SKM-1 (cell line): ENCODE measurements at regions not wholly inside any gene's neighbourhood (a gene's known extent, or its start where the extent isn't known, plus 50 kb on each side); places are given as distances from the start of the nearest gene placed in this dataset.
"Not testable (repeated sequence)": the region's sequence is repeated elsewhere in the genome, so short reads cannot be mapped to it uniquely, and the experiment has no call there.

Experiments
- DNase-seq: peaks from one replicate; lab custom pipeline; 2025; ENCODE audit not compliant: unreplicated experiment; lab: John Stamatoyannopoulos, UW

DNA sequence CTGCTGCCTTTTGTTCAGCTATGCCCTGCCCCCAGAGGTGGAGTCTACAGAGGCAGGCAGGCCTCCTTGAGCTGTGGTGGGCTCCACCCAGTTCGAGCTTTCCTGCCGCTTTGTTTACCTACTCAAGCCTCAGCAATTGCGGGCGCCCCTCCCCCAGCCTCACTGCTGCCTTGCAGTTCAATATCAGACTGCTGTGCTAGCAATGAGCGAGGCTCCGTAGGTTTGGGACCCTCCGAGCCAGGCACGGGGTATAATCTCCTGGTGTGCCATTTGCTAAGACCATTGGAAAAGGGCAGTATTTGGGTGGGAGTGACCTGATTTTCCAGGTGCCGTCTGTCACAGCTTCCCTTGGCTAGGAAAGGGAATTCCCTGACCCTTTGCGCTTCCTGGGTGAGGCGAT lies 51.9 kb downstream of the DIPK2A start:
- not testable (repeated sequence) for DNase-seq

GRCh38 chr3:144028798-144029411 lies 57.3 kb downstream of the DIPK2A start:
- DNase-seq = peak; percentile 51

DNA sequence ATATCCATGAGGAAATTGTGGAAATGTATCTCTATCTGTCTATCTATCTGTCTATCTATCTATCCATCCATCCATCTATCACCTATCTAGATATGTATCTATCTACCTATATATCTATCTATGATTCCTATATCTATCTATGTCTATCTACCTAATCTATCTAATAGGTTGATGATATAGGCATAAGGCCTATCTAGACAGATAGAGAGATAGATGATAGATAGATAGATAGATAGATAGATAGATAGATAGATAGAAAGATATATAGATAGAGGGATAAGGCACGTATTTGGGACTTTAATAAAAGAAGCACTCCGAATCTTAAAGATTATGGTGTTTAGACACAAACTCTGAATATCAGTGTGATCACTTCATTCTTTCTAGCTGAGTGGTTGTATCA lies 58.1 kb downstream of the DIPK2A start:
- DNase-seq = no peak

DNA sequence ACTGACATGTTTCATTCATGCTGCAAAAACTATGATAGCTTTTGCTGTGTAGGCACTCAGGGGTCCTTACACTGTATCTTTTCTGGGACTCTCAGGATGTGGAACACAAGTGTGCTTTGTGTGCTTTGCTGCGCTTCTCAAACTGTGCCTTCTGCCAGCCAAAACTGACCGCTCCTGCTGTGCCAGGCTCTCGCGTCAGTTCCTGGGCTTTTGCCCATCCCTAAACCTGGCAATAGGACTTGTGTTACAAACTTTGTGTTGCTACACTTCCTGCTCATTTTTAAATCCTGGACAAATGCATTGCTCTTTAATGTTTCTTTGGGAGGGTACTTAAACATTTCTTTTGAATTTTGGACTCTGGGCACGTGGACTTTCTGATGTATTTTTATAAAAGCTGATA lies 60.3 kb downstream of the DIPK2A start:
- DNase-seq = no peak

GRCh38 chr3:144032531-144033239 lies 61.1 kb downstream of the DIPK2A start:
- DNase-seq = no peak

DNA sequence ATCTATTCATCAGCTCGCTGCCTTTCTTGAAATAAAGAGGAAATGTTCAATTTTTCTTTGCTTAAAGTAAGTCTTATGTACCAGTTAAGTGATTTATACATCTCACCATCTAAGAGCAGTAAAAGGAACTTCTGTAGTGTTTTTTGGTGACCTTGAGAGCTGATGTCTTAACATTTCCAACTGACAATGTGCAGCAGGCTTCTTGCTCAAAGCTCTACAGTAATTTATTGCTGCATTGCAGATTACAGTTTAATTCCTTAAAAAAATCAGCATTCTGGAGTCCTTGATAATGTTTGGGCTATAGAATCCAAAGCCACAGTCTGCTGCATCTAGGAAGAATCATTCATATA lies 61.6 kb downstream of the DIPK2A start:
- no peak for DNase-seq

DNA sequence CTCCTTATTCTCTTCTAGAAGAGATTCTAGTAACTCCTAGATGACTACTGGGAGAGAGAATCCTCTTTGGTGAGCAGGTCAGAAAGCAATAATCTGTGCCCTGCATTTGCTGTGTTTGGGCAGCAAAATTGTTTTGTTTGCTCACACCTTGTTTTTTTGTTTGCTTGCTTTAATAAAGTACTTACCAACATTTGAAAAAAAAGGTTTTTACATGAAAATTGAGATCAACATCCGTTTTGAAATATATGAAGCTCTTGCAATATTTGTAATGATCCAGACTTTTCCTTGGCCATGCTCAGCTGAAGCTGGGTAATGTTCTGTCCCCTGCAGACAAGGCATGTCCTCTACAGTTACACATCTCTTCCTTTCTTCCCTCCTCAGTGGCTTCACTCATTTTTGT lies 62.2 kb downstream of the DIPK2A start:
- DNase-seq = no peak

DNA sequence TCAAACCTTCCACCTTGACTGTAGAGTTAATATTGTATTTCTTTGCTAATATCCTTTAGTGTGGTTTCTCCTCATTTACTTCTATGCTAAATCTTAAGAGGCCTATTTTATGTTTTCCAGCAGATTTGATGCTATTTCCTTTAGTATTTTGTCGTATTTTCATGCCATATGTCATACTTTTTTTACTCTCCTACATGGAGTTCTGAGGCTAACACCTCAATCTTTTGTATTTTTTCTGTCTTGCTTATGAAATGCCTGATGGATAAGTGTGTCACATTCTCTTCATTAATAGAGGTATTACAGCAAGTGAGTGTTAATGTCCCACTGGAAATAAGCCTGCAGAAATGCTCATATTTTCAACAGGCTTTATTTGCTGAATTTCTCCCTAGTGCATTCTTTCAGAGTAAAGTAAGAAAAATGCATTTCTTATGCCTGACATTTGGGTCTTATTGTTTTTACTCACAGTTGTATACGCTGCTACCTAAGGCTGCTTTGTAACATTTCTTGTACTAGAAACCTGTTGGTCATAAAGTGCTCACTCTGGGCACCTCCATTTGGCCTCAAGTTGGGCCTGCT lies 63.2 kb downstream of the DIPK2A start:
- DNase-seq = no peak

- no peak for DNase-seq
Measured at GRCh38 chr3:144036498-144036897, 64.9 kb downstream of the DIPK2A start.

DNA sequence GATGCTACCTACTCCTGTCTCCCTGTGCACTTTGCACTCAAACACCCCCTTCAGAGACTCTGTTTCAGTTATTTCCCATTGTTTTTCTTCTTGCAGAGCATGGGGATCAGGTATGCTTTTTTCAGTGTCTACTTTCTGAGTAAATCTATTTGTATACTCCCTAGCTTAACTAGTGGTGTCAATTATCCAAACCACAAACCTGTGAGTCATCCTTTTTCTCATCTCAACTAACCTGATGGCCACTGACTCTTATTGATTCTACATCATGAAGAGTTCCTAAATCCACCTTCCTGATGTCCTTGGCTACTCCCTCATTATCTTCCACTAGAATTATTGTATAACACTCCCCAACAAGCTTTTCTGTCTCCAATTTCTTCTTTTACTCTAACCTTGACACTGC lies 68.0 kb downstream of the DIPK2A start:
- DNase-seq = no peak

GRCh38 chr3:144041960-144042556 lies 70.4 kb downstream of the DIPK2A start:
- no peak for DNase-seq

- DNase-seq = no peak
Measured at GRCh38 chr3:144045766-144046165, 74.1 kb downstream of the DIPK2A start.

- no peak for DNase-seq
Measured at GRCh38 chr3:144049374-144049773, 77.8 kb downstream of the DIPK2A start.

DNA sequence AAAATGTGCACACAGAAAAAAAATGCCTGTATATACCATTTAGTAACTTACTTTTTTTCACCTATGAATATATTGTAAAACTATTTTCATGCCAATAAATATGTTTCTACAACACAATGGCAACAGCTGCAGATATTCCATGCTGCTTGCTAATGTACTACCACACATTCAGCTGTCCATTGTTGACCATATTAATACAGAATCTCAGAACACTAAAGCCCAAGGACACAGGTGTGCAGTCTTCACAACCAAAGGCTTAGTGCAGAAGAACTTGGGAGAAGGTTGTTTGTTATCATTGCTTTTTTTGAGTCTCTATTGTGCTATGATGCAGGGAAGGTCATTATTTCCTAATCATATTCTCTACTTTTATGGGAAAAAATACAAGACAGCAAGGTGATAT lies 79.6 kb downstream of the DIPK2A start:
- no peak for DNase-seq

DNA sequence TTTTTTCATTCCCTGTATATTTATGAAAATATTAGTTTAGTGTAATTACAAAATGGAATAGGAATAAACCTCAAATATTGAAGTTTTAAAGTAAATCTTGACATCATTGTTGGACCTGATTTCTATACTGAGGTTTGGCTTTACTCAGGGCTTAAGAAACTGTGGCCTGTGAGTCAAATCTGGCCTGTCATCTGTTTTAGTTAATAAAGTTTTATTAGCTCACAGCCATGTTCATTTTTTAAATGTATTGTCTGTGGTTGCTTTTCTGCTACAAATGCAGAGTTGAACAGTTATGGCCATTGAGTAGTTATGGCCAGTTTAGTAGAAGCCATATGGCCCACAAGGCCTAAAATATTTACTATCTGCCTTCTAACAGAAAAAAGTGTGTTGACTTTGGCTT lies 80.7 kb downstream of the DIPK2A start:
- DNase-seq = no peak

DNA sequence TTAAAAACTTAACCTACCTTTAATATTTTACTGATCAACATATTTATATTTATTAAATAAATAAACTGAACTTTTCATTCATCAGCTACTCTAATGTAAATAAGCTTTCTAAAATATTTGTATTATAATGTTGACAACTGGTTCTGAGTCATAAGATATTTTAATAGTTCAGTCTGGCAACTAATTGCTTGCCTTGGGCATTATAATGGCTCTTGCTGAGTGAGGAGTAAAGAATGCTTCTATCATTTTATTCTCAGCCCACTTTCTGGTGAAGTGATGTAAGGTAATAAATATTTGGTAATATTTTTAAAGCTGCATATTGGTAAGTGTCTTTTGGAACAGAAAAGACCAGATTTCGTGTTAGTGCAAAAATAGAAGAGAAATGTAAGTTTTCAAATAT lies 81.5 kb downstream of the DIPK2A start:
- no peak for DNase-seq

GRCh38 chr3:144054766-144055165 lies 83.1 kb downstream of the DIPK2A start:
- no peak for DNase-seq

DNA sequence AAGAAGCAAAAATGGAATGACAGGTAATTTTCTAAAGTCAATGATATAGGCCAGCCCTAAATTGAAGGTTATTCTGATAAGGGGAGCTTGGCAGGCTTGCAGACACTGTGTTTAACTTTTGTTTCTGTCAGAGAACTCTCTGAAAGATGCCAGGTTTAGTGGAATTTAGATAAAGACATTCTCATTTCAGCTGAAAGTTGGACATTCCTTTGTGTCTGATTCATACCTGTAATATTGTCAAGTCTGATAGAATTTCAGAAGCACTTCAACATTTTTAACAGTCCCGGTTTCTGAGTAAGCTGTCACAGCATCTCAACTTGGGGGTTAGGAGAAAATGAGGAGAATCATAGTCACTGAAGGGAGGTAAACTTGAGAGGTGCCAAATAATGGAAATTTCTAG lies 84.0 kb downstream of the DIPK2A start:
- DNase-seq = no peak

GRCh38 chr3:144058713-144059112 lies 87.1 kb downstream of the DIPK2A start:
- no peak for DNase-seq

DNA sequence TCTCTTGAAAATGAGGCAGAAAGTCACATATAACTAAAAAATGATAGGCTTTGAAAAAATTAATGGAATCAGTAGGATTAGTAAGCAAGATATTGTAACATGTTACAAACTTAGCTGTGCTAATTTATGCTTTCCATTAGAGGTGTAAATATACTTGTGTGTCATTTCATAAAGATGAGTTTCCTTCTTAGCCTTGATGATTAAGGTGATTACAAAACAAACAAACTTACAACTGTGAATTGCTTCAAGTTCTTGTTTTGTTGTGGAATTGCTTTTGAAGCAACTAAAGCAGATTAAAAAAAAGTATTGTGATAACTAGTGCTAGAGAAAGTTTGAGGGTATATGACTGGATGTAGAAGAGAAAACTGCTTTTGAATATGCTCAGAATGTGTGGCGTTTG lies 87.9 kb downstream of the DIPK2A start:
- DNase-seq = no peak

DNA sequence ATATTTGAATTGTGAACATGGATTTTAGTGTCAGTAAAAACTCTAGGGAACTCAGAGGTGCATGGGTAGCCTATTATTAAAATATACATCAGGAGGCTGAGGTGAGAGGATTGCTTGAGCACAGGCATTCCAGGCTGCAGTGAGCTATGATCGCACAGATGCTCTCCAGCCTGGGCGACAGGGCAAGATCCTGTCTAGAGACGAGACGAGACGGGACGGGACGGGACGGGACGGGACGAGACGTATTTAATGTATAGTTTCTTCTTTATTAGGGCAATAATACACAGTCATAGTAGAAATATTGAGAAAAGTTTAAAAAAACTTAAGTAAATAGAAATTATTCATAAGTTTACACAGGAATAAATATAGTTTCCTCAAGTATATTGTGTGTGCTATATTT lies 89.3 kb downstream of the DIPK2A start:
- no peak for DNase-seq

DNA sequence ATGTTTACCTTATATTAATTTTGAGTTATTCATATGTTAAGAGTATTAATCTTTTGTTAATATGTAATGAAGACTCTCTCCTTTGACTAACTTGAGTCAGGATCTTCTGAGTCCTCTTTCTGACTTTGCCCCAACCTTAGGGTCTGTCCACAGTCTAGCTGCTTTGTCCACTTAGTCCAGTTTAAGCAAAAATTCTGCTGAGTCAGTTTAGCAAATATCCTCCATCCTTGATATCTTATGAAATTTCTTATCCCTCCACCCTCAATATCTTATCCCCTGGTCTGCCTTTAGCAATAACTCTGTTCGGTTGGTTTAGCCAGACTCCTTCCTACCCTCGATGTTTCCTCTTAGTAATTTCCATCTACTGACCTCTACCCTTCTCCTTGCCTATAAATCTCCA lies 91.7 kb downstream of the DIPK2A start:
- no peak for DNase-seq
